K562 (cell line): ENCODE measurements at regions not wholly inside any gene's neighbourhood (a gene's known extent, or its start where the extent isn't known, plus 50 kb on each side); places are given as distances from the start of the nearest gene placed in this dataset.

ENCODE experiments used
- ARID1B ChIP-seq: fragments of 450-650 bp; IDR thresholded peaks from 2 replicates; pipeline ENCODE4 v1.6.1; 2016; ENCODE audit warnings: antibody characterized with exemption, mild to moderate bottlenecking, inconsistent platforms
- SMAD1 ChIP-seq: fragments of 150-350 bp; IDR thresholded peaks from 2 replicates; pipeline ENCODE4 v1.6.1; 2014; ENCODE audit warnings: low read length, low read depth; ENCODE audit not compliant: partially characterized antibody
- ZNF232 ChIP-seq: sonication (generic); formaldehyde crosslinking; IDR thresholded peaks from 2 replicates; pipeline ENCODE4 v1.8.0; 2022; ENCODE audit warnings: mild to moderate bottlenecking, missing genetic modification reagents
- TF ChIP-seq, protein P1 (sequence below): sonication (generic); formaldehyde crosslinking; IDR thresholded peaks from 2 replicates; pipeline ENCODE4 v1.8.0; 2023; ENCODE audit warnings: mild to moderate bottlenecking, missing genetic modification reagents
- TF ChIP-seq, protein P2 (sequence below): fragments of 200-800 bp; sonication (Bioruptor generic); IDR thresholded peaks from 2 replicates; pipeline ENCODE4 v1.6.1; 2017; ENCODE audit warnings: missing genetic modification characterization, missing compliant biosample characterization
- TF ChIP-seq, protein P3 (sequence below): fragments of 250-450 bp; sonication (Bioruptor Pico); IDR thresholded peaks from 2 replicates; pipeline ENCODE4 v1.4.0; 2020; ENCODE audit warnings: mild to moderate bottlenecking, moderate library complexity

DNA sequence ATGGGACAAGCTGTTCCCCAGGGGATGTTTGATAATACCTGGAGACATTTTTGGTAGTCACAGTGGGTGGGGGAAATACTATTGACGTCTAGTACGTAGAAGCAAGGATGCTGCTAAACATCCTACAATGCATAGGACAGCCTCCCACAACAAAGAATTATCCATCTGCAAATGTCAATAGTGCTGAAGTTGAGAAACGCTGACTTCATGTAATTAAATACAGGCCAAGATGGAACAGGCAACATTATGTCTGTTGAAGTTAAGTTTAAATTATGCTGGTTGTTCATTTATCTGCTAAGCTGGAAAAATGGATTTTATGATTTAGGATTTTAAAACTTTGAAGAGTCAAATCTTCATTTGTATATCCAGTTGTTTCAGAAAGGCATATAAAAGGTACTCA, 341.2 kb upstream of the DYNLRB2 start (continued):
- TF ChIP-seq, protein P1, sequence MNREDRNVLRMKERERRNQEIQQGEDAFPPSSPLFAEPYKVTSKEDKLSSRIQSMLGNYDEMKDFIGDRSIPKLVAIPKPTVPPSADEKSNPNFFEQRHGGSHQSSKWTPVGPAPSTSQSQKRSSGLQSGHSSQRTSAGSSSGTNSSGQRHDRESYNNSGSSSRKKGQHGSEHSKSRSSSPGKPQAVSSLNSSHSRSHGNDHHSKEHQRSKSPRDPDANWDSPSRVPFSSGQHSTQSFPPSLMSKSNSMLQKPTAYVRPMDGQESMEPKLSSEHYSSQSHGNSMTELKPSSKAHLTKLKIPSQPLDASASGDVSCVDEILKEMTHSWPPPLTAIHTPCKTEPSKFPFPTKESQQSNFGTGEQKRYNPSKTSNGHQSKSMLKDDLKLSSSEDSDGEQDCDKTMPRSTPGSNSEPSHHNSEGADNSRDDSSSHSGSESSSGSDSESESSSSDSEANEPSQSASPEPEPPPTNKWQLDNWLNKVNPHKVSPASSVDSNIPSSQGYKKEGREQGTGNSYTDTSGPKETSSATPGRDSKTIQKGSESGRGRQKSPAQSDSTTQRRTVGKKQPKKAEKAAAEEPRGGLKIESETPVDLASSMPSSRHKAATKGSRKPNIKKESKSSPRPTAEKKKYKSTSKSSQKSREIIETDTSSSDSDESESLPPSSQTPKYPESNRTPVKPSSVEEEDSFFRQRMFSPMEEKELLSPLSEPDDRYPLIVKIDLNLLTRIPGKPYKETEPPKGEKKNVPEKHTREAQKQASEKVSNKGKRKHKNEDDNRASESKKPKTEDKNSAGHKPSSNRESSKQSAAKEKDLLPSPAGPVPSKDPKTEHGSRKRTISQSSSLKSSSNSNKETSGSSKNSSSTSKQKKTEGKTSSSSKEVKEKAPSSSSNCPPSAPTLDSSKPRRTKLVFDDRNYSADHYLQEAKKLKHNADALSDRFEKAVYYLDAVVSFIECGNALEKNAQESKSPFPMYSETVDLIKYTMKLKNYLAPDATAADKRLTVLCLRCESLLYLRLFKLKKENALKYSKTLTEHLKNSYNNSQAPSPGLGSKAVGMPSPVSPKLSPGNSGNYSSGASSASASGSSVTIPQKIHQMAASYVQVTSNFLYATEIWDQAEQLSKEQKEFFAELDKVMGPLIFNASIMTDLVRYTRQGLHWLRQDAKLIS = no peak
- TF ChIP-seq SMAD1 = no peak
- TF ChIP-seq ZNF232 = no peak
- TF ChIP-seq, protein P2, sequence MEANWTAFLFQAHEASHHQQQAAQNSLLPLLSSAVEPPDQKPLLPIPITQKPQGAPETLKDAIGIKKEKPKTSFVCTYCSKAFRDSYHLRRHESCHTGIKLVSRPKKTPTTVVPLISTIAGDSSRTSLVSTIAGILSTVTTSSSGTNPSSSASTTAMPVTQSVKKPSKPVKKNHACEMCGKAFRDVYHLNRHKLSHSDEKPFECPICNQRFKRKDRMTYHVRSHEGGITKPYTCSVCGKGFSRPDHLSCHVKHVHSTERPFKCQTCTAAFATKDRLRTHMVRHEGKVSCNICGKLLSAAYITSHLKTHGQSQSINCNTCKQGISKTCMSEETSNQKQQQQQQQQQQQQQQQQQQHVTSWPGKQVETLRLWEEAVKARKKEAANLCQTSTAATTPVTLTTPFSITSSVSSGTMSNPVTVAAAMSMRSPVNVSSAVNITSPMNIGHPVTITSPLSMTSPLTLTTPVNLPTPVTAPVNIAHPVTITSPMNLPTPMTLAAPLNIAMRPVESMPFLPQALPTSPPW (CRISPR knock-in tag) = no peak
- TF ChIP-seq, protein P3, sequence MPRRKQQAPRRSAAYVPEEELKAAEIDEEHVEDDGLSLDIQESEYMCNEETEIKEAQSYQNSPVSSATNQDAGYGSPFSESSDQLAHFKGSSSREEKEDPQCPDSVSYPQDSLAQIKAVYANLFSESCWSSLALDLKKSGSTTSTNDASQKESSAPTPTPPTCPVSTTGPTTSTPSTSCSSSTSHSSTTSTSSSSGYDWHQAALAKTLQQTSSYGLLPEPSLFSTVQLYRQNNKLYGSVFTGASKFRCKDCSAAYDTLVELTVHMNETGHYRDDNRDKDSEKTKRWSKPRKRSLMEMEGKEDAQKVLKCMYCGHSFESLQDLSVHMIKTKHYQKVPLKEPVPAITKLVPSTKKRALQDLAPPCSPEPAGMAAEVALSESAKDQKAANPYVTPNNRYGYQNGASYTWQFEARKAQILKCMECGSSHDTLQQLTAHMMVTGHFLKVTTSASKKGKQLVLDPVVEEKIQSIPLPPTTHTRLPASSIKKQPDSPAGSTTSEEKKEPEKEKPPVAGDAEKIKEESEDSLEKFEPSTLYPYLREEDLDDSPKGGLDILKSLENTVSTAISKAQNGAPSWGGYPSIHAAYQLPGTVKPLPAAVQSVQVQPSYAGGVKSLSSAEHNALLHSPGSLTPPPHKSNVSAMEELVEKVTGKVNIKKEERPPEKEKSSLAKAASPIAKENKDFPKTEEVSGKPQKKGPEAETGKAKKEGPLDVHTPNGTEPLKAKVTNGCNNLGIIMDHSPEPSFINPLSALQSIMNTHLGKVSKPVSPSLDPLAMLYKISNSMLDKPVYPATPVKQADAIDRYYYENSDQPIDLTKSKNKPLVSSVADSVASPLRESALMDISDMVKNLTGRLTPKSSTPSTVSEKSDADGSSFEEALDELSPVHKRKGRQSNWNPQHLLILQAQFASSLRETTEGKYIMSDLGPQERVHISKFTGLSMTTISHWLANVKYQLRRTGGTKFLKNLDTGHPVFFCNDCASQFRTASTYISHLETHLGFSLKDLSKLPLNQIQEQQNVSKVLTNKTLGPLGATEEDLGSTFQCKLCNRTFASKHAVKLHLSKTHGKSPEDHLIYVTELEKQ (CRISPR knock-in tag) = no peak
- TF ChIP-seq ARID1B = no peak
